NB4 (cell line): ENCODE measurements at regions not wholly inside any gene's neighbourhood (a gene's known extent, or its start where the extent isn't known, plus 50 kb on each side); places are given as distances from the start of the nearest gene placed in this dataset.

Experiments
- DNase-seq: peaks from one replicate; pipeline ENCODE4 v3.0.0; 2010; ENCODE audit warnings: low read depth
- H3K4me3 ChIP-seq: one replicate; pipeline ENCODE4 v1.5.1; 2011; ENCODE audit warnings: mild to moderate bottlenecking, low read depth, low read length, moderate library complexity
- CTCF ChIP-seq: IDR thresholded peaks from one replicate; pipeline ENCODE4 v1.5.1; 2012; ENCODE audit warnings: low read depth, low read length
- MAX ChIP-seq: IDR thresholded peaks from 2 replicates; pipeline ENCODE4 v1.6.1; 2011; ENCODE audit warnings: low read depth, low read length
- MYC ChIP-seq: IDR thresholded peaks from 2 replicates; pipeline ENCODE4 v1.6.1; 2011; ENCODE audit warnings: low read depth, low read length
- POLR2A ChIP-seq: IDR thresholded peaks from 2 replicates; pipeline ENCODE4 v1.6.1; 2011; ENCODE audit warnings: mild to moderate bottlenecking; ENCODE audit not compliant: insufficient read length; ENCODE audit errors: extremely low read depth

- H3K4me3 ChIP-seq, result no peak overlapping the region
- DNase-seq, result no peak
- TF ChIP-seq POLR2A (no peak), CTCF (no peak), MAX (no peak), MYC (no peak)
Measured at GRCh38 chr3:22990291-22991200, 212.6 kb upstream of the UBE2E2 start.

- no peak overlapping the region for H3K4me3 ChIP-seq
- no peak for DNase-seq
- TF ChIP-seq MYC (no peak), POLR2A (no peak), CTCF (no peak), MAX (no peak)
Measured at GRCh38 chr3:22994781-22995180, 208.3 kb upstream of the UBE2E2 start.

GRCh38 chr3:22996920-22997571, 206.1 kb upstream of the UBE2E2 start:
- no peak for DNase-seq
- no peak overlapping the region for H3K4me3 ChIP-seq
- TF ChIP-seq MAX (no peak), MYC (no peak), CTCF (no peak), POLR2A (no peak)

- TF ChIP-seq MYC (no peak), MAX (no peak), POLR2A (no peak), CTCF (no peak)
- no peak for DNase-seq
Measured at GRCh38 chr3:23000371-23000770, 202.8 kb upstream of the UBE2E2 start.

GRCh38 chr3:23002151-23002550, 201.0 kb upstream of the UBE2E2 start:
- TF ChIP-seq MYC (no peak), POLR2A (no peak), CTCF (no peak)
- DNase-seq, result no peak
- no peak overlapping the region for H3K4me3 ChIP-seq

More at GRCh38 chr3:23000371-23000770, 202.8 kb upstream of the UBE2E2 start:
- H3K4me3 ChIP-seq, result no peak overlapping the region
